ENCODE measurements at regions not wholly inside any gene's neighbourhood (a gene's known extent, or its start where the extent isn't known, plus 50 kb on each side); places are given as distances from the start of the nearest gene placed in this dataset.

- DNase-seq (ENCODE audit: low read depth): no peak
- TF ChIP-seq, protein P1, sequence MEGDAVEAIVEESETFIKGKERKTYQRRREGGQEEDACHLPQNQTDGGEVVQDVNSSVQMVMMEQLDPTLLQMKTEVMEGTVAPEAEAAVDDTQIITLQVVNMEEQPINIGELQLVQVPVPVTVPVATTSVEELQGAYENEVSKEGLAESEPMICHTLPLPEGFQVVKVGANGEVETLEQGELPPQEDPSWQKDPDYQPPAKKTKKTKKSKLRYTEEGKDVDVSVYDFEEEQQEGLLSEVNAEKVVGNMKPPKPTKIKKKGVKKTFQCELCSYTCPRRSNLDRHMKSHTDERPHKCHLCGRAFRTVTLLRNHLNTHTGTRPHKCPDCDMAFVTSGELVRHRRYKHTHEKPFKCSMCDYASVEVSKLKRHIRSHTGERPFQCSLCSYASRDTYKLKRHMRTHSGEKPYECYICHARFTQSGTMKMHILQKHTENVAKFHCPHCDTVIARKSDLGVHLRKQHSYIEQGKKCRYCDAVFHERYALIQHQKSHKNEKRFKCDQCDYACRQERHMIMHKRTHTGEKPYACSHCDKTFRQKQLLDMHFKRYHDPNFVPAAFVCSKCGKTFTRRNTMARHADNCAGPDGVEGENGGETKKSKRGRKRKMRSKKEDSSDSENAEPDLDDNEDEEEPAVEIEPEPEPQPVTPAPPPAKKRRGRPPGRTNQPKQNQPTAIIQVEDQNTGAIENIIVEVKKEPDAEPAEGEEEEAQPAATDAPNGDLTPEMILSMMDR (IDR thresholded peaks at IDR 0.05; ENCODE audit: insufficient read depth, low read length): no peak
- H3K4me3 ChIP-seq (ENCODE audit: low read depth, low read length): no peak overlapping the region
Observed at GRCh38 chr12:43009846-43010240, 420.3 kb upstream of the PRICKLE1 start.

GRCh38 chr12:43008953-43009845 is 419.7 kb upstream of the PRICKLE1 start:
- peak; percentile 25 for DNase-seq (ENCODE audit: low read depth)
- no peak overlapping the region for H3K4me3 ChIP-seq (ENCODE audit: low read depth, low read length)
- TF ChIP-seq, protein P1 (IDR thresholded peaks at IDR 0.05; ENCODE audit: insufficient read depth, low read length): no peak

- TF ChIP-seq, protein P1 (IDR thresholded peaks at IDR 0.05; ENCODE audit: insufficient read depth, low read length): no peak
- H3K4me3 ChIP-seq (ENCODE audit: low read depth, low read length): no peak overlapping the region
- no peak for DNase-seq (ENCODE audit: low read depth)
Observed at GRCh38 chr12:43004908-43005307, 415.4 kb upstream of the PRICKLE1 start.

GRCh38 chr12:43004141-43004540 is 414.6 kb upstream of the PRICKLE1 start:
- TF ChIP-seq, protein P1 (IDR thresholded peaks at IDR 0.05; ENCODE audit: insufficient read depth, low read length): no peak
- DNase-seq (ENCODE audit: low read depth): no peak

DNA sequence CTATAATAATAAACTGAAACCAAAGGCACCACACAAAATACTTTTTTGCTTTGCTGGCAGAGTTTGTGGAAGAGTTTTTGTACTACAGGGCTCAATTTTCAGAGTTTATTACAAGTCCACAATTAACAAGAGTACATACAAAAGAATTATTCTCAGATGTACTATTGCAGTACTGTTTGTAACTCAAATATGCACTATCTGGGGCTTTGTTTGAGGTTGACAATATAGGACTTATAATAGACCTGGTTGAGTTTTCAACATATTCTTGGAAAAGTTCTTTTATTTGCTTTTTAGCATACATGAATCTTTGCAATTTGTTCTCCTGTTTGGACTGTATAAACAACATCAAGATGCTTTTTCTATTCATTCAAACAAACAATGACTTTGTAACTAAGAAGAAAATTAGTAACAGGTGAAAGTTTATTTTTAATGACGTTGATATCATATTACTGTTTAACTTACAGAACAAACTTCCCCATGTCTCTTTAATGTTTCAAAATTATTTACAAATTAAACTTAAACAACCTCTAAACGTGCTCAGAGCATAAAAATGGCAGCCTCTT is 407.4 kb upstream of the PRICKLE1 start:
- TF ChIP-seq, protein P1 (IDR thresholded peaks at IDR 0.05; ENCODE audit: insufficient read depth, low read length): no peak
- no peak overlapping the region for H3K4me3 ChIP-seq (ENCODE audit: low read depth, low read length)
- no peak for DNase-seq (ENCODE audit: low read depth)

More at GRCh38 chr12:43004141-43004540, 414.6 kb upstream of the PRICKLE1 start:
- no peak overlapping the region for H3K4me3 ChIP-seq (ENCODE audit: low read depth, low read length)

GRCh38 chr12:42992826-42993225 is 403.3 kb upstream of the PRICKLE1 start:
- no peak for DNase-seq (ENCODE audit: low read depth)
- TF ChIP-seq, protein P1 (IDR thresholded peaks at IDR 0.05; ENCODE audit: insufficient read depth, low read length): no peak
- H3K4me3 ChIP-seq (ENCODE audit: low read depth, low read length): no peak overlapping the region
